ENCODE measurements at regions not wholly inside any gene's neighbourhood (a gene's known extent, or its start where the extent isn't known, plus 50 kb on each side); places are given as distances from the start of the nearest gene placed in this dataset.
A peak's percentile ranks its signal among the peaks of the same experiment; 100 is the strongest.
"Not testable (repeated sequence)": the region's sequence is repeated elsewhere in the genome, so short reads cannot be mapped to it uniquely, and the experiment has no call there.

- DNase-seq: no peak
Measured at GRCh38 chr4:13989501-13989900, 362.0 kb upstream of the BOD1L1 start.

GRCh38 chr4:13990596-13991589 is 363.4 kb upstream of the BOD1L1 start:
- DNase-seq: no peak

- no peak for DNase-seq
Measured at GRCh38 chr4:13992041-13992440, 364.5 kb upstream of the BOD1L1 start.

- no peak for DNase-seq
Measured at GRCh38 chr4:13992975-13993520, 365.5 kb upstream of the BOD1L1 start.

GRCh38 chr4:13994016-13994415 is 366.5 kb upstream of the BOD1L1 start:
- no peak for DNase-seq

GRCh38 chr4:13998850-13999445 is 371.4 kb upstream of the BOD1L1 start:
- no peak for DNase-seq

DNA sequence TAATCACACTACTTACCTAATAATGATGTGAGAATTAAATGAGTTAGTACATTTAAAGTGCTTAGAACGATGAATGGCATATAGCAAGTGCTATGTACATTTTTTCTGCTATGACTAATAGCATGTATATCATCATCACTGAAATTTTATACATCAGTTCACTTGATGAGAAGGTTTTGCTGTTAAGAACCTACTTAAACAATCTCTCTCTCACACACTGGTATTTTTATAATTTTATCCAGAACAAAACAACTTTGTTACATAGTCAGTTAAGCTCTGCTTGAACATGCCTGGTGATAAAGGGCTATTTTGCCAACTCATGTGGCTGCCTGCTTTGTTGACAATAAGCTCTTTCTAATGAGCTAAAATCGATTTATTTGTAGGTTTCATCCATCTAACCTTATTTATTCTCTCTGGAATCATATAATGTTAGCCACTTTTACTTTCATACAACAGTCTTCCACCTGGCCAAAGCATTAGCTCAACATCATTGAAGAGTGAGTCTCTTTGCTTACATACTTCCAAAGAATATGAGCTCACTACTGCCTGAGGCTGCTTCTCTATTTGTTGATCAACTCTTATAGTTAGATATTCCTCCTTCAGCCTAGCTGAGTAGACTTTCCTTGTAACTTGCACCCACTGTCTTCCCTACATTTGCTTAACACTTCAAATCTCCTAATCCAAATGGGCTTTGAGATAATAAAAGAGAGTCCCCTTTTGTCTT is 372.7 kb upstream of the BOD1L1 start:
- DNase-seq: no peak

- not testable (repeated sequence) for DNase-seq
Measured at GRCh38 chr4:14002331-14002730, 374.8 kb upstream of the BOD1L1 start.

DNA sequence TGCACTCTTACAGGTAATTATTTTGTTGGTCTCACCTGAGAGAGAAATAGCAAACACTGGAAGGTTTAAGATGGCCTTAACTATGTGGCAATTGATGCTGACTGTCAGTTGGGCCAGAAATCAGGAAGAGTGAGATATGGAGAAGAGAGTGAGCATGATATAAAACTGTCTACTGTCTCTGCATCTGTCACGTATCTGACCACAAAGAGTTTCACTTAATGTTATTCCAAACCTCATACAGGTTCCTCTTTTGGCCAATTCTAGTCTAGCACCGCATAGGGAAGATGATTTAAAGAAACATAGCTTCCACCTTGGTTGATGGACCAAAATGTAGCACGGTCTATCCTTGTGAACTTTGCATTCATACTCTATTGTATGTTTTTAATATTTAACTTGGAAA is 381.0 kb upstream of the BOD1L1 start:
- peak; percentile 3 to 9 for DNase-seq

GRCh38 chr4:14018191-14018853 is 390.8 kb upstream of the BOD1L1 start:
- no peak for DNase-seq

DNA sequence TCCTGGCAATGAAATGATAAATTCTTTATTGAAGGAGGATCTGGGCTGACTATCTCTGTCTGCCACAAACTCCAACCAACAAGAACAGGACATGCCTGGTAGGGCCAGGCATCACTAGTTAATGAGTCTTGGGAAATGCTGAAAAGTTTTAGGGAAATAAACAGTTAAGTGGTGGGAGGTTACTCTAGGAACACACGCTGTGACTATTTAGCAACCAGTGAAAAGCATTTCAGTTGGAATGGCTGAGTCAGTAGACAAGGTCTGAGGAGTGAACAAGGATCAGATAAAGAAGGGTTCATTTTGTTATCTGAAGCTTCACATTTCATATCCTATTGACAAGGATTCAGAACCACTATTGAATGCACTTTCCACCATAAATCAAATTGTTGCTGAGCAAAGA is 394.9 kb upstream of the BOD1L1 start:
- DNase-seq: peak; percentile 8 to 39

DNA sequence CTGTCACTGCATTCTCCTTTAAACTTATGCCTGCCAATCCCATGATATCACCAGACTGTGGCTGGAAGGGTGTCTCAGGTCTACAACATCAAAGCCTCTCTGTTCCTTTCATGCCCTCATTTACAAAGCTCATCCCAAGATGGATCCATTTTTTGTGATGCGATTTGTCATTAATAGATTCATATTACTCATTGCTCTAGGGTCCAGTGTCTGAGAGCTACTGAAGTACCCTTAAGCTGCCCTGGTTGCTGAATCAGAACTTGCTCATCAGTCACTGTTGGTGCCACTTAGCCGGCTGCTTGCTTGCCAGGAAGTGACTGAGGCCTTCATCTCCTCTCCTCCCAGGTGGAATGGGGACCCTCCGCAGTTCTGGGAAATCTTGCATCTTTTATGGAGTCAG is 395.5 kb upstream of the BOD1L1 start:
- DNase-seq: no peak

DNA sequence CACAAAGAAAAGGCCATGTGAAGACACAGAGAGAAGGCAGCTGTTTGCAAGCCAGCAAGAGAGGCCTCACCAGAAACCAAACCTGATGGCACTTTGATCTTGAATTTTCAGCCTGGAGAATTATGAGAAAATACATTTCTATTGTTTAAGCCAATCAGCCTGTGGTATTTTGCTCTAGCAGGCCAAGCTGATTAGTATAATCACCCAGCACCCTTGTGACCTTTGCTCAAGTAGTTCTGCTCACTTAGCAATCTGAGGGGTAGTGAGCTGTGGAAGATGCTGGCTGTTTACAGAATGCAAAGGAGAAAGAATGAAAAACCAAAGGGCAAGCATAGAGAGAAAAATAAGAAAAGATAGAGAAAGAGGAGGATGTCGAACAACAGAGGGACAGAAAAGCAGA is 396.4 kb upstream of the BOD1L1 start:
- DNase-seq: no peak

- peak; percentile 4 to 38 for DNase-seq
Measured at GRCh38 chr4:14025111-14025510, 397.6 kb upstream of the BOD1L1 start.

DNA sequence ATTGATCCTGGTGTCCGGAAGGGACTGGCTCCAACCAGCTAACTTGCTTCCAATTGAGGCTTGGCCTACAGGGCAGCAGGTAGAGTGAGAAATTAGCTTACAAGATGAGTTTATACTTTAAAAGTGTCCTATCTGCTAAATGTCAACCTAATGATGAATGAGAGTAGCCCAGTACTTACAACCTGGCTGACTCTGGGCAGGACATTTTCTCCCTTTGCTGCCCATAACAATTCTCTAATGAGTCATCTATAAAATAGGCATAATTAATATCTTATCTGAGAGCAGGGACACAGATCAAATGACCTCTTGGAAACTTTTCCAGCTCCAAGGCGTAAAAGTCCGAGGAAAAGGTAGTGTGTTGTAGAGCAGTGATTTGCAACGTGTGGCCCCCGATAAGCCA is 398.4 kb upstream of the BOD1L1 start:
- no peak for DNase-seq

- no peak for DNase-seq
Measured at GRCh38 chr4:14028862-14029261, 401.3 kb upstream of the BOD1L1 start.

DNA sequence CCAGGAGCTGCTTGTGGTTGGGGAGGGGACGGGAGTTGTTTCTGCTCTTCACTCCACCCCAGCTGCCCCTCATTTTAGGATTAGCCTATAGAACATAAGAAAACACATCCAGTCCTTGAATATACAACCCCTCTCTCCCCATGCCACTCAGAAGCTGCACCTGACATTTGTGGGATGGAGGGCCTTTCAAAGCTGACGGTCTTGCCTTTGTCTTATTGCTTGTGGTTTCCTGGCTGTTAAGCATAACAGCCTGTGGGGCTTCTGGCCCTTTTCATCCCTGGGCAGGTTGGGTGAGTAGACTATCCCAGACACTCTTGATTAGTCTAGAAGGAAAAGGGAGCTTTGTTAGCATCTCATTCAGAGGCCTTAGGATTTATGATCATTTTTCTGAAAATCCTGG is 407.6 kb upstream of the BOD1L1 start:
- no peak for DNase-seq

DNA sequence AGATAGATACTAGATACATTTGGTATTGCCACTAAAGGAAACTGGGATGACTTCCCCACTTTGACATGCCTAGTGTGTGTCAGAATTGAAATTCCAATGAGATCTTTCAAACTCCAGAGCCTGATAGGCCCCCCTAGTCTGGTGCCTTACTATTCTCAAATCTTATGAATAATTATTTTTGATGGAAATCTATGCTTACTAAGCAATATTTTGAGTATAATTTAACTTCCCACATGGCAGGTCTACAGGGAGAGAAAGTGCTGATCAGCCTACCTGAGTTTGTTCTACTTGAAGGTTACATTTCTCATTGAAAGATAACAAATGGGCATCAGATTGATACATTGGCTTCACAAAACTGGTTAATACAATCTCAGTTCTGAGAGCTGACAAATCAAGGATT is 415.7 kb upstream of the BOD1L1 start:
- DNase-seq: no peak

- no peak for DNase-seq
Measured at GRCh38 chr4:14046642-14047041, 419.1 kb upstream of the BOD1L1 start.

DNA sequence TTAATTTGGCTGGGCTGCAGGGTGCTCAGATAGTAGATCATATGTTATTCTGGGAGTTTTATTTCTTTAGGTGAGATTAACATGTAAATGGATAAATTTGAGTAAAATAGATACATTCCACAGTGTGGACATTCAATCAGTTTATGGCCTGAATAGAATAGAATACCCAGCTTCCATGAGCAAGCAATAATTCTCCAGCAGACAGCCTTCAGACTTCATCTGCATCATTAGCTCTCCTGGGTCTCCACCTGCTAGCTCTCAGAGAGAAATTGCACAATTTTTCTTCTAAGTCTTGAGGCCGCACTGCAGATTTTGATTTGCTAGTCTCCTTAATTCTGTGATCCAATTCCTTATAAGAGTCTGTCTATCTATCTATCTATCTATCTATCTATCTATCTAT is 420.3 kb upstream of the BOD1L1 start:
- DNase-seq: no peak

GRCh38 chr4:14049946-14050345 is 422.4 kb upstream of the BOD1L1 start:
- DNase-seq: no peak

DNA sequence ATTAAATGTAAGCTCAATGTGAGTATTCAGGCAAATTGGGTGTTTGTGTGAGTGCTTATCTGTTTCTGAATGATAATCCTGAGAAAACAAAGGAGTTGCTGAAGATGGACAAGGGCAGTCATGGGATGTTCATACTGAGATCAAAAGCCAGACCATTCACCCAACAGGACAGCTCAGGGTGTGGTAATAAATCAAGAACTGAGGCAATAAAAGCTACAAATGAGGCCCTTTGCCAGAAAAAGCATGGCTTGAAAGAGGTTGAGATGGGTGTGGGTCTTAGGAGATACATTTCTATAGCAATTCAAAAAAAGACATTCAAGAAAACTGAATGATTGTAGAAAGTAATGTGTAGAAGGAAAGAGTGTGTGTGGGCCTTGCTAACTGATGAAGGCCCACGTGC is 425.8 kb upstream of the BOD1L1 start:
- no peak for DNase-seq

GRCh38 chr4:14054391-14054790 is 426.9 kb upstream of the BOD1L1 start:
- DNase-seq: no peak

All from inflammatory macrophage treated with lipopolysaccharide for 1 hour (primary cell).